ENCODE measurements at regions not wholly inside any gene's neighbourhood (a gene's known extent, or its start where the extent isn't known, plus 50 kb on each side); places are given as distances from the start of the nearest gene placed in this dataset.

GRCh38 chr10:124346831-124347230 is 71.9 kb downstream of the OAT start:
- no peak for TF ChIP-seq CTCF (IDR thresholded peaks at IDR 0.05)
- Histone ChIP-seq H3K9me3 (no peaks in the 10 kb centered on the region), H3K27ac (no peak overlapping the region), H3K4me1 (no peaks in the 10 kb centered on the region), H3K4me3 (no peak overlapping the region), H3K27me3 (no peaks in the 10 kb centered on the region), H3K36me3 (no peaks in the 10 kb centered on the region)
- DNase-seq (ENCODE audit: low spot score in 2 of 2), result no peak
- intact Hi-C loops (cut with DNase I), result no loop called here

- intact Hi-C loops (cut with DNase I), result no loop called here
- TF ChIP-seq CTCF (IDR thresholded peaks at IDR 0.05), result no peak
- H3K4me3 ChIP-seq, result no peak overlapping the region
- H3K9me3 ChIP-seq, result no peaks in the 10 kb centered on the region
- H3K36me3 ChIP-seq, result no peaks in the 10 kb centered on the region
- H3K4me1 ChIP-seq, result peaks cover 3 to 7% of the 10 kb centered on the region in 2 donors
- no peaks in the 10 kb centered on the region for H3K27me3 ChIP-seq
- DNase-seq (ENCODE audit: low spot score in 2 of 2), result no peak
- H3K27ac ChIP-seq, result no peak overlapping the region
Measured at GRCh38 chr10:124345521-124345920, 73.2 kb downstream of the OAT start.

- Histone ChIP-seq H3K9me3 (no peaks in the 10 kb centered on the region), H3K4me1 (peaks cover 7 to 13% of the 10 kb centered on the region in 2 donors), H3K4me3 (no peak overlapping the region), H3K27me3 (no peaks in the 10 kb centered on the region), H3K36me3 (no peaks in the 10 kb centered on the region), H3K27ac (no peak overlapping the region)
- no peak for TF ChIP-seq CTCF (IDR thresholded peaks at IDR 0.05)
- intact Hi-C loops (cut with DNase I), result no loop called here
- no peak for DNase-seq (ENCODE audit: low spot score in 2 of 2)
Measured at GRCh38 chr10:124344931-124345330, 73.8 kb downstream of the OAT start.

GRCh38 chr10:124344266-124344590 is 74.5 kb downstream of the OAT start:
- Histone ChIP-seq H3K4me1 (peaks cover 11 to 20% of the 10 kb centered on the region in 2 donors), H3K27ac (no peak overlapping the region), H3K36me3 (no peaks in the 10 kb centered on the region), H3K4me3 (no peak overlapping the region), H3K27me3 (no peaks in the 10 kb centered on the region), H3K9me3 (no peaks in the 10 kb centered on the region)
- TF ChIP-seq CTCF (IDR thresholded peaks at IDR 0.05), result no peak
- DNase-seq (ENCODE audit: low spot score in 2 of 2), result peak in 1 of 2 donors; percentile 16
- intact Hi-C loops (cut with DNase I), result no loop called here

GRCh38 chr10:124343351-124344265 is 75.1 kb downstream of the OAT start:
- intact Hi-C loops (cut with DNase I), result no loop called here

More at GRCh38 chr10:124343351-124344265, 75.1 kb downstream of the OAT start:
- no peak overlapping the region for H3K27ac ChIP-seq
- H3K4me1 ChIP-seq, result peaks cover 14 to 20% of the 10 kb centered on the region in 2 donors
- no peak overlapping the region for H3K4me3 ChIP-seq
- TF ChIP-seq CTCF (IDR thresholded peaks at IDR 0.05), result no peak
- no peaks in the 10 kb centered on the region for H3K9me3 ChIP-seq
- H3K27me3 ChIP-seq, result no peaks in the 10 kb centered on the region
- no peaks in the 10 kb centered on the region for H3K36me3 ChIP-seq
- DNase-seq (ENCODE audit: low spot score in 2 of 2), result peak in 1 of 2 donors; percentile 18

Measured in ascending aorta (tissue), 2 donors.